OCI-LY1 (cell line): ENCODE measurements at regions not wholly inside any gene's neighbourhood (a gene's known extent, or its start where the extent isn't known, plus 50 kb on each side); places are given as distances from the start of the nearest gene placed in this dataset.

ENCODE experiments used
- EZH2 ChIP-seq: fragments of 200-600 bp; sonication (generic), shearing (Covaris generic); IDR thresholded peaks from 2 replicates; pipeline ENCODE4 v1.8.0; 2017; ENCODE audit warnings: borderline replicate concordance, mixed run types, mild to moderate bottlenecking, antibody characterized with exemption, low read length, moderate library complexity, mixed read lengths
- TF ChIP-seq, protein P1 (sequence below): fragments of 200-600 bp; sonication (generic), shearing (Covaris generic); IDR thresholded peaks from 2 replicates; pipeline ENCODE4 v1.5.1; 2017; ENCODE audit warnings: mild to moderate bottlenecking, antibody characterized with exemption, low read length, moderate library complexity, mixed read lengths

DNA sequence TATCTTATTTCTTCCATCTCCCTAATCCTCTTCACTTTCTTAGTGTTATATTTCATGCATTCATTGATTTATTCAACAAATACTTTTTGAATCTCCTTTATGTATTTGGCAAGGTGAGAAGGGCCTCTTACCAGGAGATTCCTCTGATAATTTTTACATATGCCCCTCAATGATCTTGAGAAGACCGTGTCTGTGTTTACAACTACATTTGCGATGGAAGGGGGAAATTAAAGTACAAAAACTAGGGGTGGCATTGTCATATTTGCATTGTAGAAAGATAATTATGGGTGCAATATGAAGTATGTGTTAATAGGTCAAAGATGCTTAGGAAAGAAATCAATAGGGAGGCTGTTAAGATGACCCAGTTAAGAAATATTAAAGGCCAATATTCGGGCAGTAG, 1108.4 kb upstream of the MIR17HG start:
- TF ChIP-seq, protein P1, sequence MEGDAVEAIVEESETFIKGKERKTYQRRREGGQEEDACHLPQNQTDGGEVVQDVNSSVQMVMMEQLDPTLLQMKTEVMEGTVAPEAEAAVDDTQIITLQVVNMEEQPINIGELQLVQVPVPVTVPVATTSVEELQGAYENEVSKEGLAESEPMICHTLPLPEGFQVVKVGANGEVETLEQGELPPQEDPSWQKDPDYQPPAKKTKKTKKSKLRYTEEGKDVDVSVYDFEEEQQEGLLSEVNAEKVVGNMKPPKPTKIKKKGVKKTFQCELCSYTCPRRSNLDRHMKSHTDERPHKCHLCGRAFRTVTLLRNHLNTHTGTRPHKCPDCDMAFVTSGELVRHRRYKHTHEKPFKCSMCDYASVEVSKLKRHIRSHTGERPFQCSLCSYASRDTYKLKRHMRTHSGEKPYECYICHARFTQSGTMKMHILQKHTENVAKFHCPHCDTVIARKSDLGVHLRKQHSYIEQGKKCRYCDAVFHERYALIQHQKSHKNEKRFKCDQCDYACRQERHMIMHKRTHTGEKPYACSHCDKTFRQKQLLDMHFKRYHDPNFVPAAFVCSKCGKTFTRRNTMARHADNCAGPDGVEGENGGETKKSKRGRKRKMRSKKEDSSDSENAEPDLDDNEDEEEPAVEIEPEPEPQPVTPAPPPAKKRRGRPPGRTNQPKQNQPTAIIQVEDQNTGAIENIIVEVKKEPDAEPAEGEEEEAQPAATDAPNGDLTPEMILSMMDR, result no peak
- no peak for TF ChIP-seq EZH2
